ENCODE measurements at regions not wholly inside any gene's neighbourhood (a gene's known extent, or its start where the extent isn't known, plus 50 kb on each side); places are given as distances from the start of the nearest gene placed in this dataset.
"Not testable (repeated sequence)": the region's sequence is repeated elsewhere in the genome, so short reads cannot be mapped to it uniquely, and the experiment has no call there.

DNA sequence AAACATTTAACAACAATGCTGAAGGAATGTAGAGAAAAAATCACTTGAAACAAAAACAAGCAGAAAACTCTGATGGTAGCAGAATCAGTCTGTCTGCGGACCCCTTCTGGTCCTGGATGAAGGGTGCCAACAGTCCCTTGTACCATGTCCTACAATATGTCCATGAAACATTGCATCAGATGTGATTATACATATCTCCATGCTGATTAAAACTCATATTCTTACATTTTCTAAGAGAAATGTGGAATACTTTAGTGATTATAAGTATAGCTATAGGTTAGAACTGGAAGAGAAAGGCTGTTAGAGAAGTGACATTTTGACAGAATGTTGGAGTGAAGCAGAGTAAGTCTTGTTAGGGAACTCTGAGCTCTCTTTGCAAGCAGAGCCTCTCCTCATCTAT lies 286.1 kb downstream of the SH3GL2 start:
- WGBS = 96% methylated on average over 1 of the region's 1 CpG
- Histone ChIP-seq H3K27me3 (ENCODE audit: control insufficient read depth, insufficient read depth) (no peaks in the 10 kb centered on the region), H3K4me1 (ENCODE audit: control insufficient read depth, insufficient read depth, low read length) (no peaks in the 10 kb centered on the region), H3K4me3 (ENCODE audit: low read length) (no peak overlapping the region), H3K9me3 (ENCODE audit: control insufficient read depth, low read length) (no peaks in the 10 kb centered on the region), H3K27ac (ENCODE audit: low read length) (no peak overlapping the region)
- ATAC-seq (no peak), DNase-seq (no peak)
- intact Hi-C loops (cut with DNase I) = no loop called here

GRCh38 chr9:17865881-17866280 lies 287.0 kb downstream of the SH3GL2 start:
- Histone ChIP-seq H3K27ac (ENCODE audit: low read length) (no peak overlapping the region), H3K4me3 (ENCODE audit: low read length) (no peak overlapping the region), H3K27me3 (ENCODE audit: control insufficient read depth, insufficient read depth) (no peaks in the 10 kb centered on the region), H3K9me3 (ENCODE audit: control insufficient read depth, low read length) (no peaks in the 10 kb centered on the region), H3K4me1 (ENCODE audit: control insufficient read depth, insufficient read depth, low read length) (no peaks in the 10 kb centered on the region)
- intact Hi-C loops (cut with DNase I) = no loop called here
- DNase-seq = no peak
- 44% methylated on average over 1 of the region's 1 CpG for WGBS
- no peak for ATAC-seq

GRCh38 chr9:17870722-17871121 lies 291.9 kb downstream of the SH3GL2 start:
- no peak overlapping the region for H3K27ac ChIP-seq (ENCODE audit: low read length)
- ATAC-seq (no peak), DNase-seq (no peak)
- H3K9me3 ChIP-seq (ENCODE audit: control insufficient read depth, low read length) = no peaks in the 10 kb centered on the region
- intact Hi-C loops (cut with DNase I) = no loop called here
- no peaks in the 10 kb centered on the region for H3K27me3 ChIP-seq (ENCODE audit: control insufficient read depth, insufficient read depth)
- H3K4me3 ChIP-seq (ENCODE audit: low read length) = no peak overlapping the region
- H3K4me1 ChIP-seq (ENCODE audit: control insufficient read depth, insufficient read depth, low read length) = no peaks in the 10 kb centered on the region
- WGBS = 68% methylated on average over 2 of the region's 2 CpGs

GRCh38 chr9:17871213-17871890 lies 292.5 kb downstream of the SH3GL2 start:
- Histone ChIP-seq H3K27ac (ENCODE audit: low read length) (no peak overlapping the region), H3K4me1 (ENCODE audit: control insufficient read depth, insufficient read depth, low read length) (no peaks in the 10 kb centered on the region), H3K27me3 (ENCODE audit: control insufficient read depth, insufficient read depth) (no peaks in the 10 kb centered on the region), H3K4me3 (ENCODE audit: low read length) (no peak overlapping the region), H3K9me3 (ENCODE audit: control insufficient read depth, low read length) (no peaks in the 10 kb centered on the region)
- DNase-seq (no peak), ATAC-seq (no peak)
- 75% methylated on average over 2 of the region's 2 CpGs for WGBS
- intact Hi-C loops (cut with DNase I) = no loop called here

GRCh38 chr9:17875886-17876285 lies 297.0 kb downstream of the SH3GL2 start:
- intact Hi-C loops (cut with DNase I) = no loop called here
- Histone ChIP-seq H3K27ac (ENCODE audit: low read length) (no peak overlapping the region), H3K9me3 (ENCODE audit: control insufficient read depth, low read length) (no peaks in the 10 kb centered on the region), H3K27me3 (ENCODE audit: control insufficient read depth, insufficient read depth) (no peaks in the 10 kb centered on the region), H3K4me1 (ENCODE audit: control insufficient read depth, insufficient read depth, low read length) (no peaks in the 10 kb centered on the region), H3K4me3 (ENCODE audit: low read length) (no peak overlapping the region)
- DNase-seq (no peak), ATAC-seq (no peak)
- WGBS = 55% methylated on average over 1 of the region's 1 CpG

DNA sequence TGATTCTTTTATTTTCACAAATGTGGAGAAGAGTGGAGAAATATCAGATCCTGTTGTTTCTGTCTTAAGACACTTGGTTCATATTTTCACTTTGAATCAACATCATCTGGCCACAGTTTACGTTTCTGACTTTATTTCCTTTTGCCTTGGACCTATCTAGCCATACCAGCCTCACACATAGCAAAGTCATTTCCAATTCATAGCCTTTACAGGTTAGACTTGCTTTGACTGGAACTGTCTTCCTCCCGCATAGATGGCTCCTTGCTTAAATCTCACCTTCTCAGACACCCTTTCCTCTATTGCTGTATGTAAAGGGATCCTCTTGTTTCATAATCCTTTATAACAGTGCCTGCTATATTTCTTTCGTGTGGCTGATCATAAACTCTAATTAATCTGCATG lies 297.8 kb downstream of the SH3GL2 start:
- Histone ChIP-seq H3K27me3 (ENCODE audit: control insufficient read depth, insufficient read depth) (no peaks in the 10 kb centered on the region), H3K27ac (ENCODE audit: low read length) (no peak overlapping the region), H3K4me3 (ENCODE audit: low read length) (no peak overlapping the region), H3K4me1 (ENCODE audit: control insufficient read depth, insufficient read depth, low read length) (no peaks in the 10 kb centered on the region), H3K9me3 (ENCODE audit: control insufficient read depth, low read length) (no peaks in the 10 kb centered on the region)
- intact Hi-C loops (cut with DNase I) = no loop called here
- WGBS = 82% methylated on average over 3 of the region's 3 CpGs
- DNase-seq (no peak), ATAC-seq (no peak)

DNA sequence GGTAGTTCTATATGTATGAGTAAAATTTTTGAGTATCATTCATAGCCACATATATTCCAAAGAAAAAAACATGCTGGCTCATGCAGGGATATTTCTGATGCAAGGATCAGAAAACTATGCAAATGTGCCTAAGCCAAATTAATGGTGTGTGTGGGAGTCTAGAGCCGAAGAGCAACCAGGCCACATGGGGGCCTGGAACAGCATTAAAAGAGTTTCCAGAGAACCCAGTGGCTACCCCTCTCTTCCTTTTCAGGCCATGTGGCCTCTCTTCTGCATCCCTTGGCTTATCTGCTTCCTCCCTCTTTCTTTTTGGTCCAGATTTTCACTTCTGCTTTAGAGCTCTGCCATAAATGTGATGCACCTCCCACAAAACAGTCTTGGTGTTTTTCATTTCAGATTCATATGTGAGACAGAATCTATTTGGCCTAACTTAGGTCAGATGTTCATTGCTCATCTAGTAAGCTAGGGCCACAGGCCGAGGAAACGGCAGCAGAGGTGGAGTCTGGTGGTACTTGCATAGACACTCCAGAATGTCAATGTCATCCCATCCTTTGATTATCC lies 300.0 kb downstream of the SH3GL2 start:
- no peaks in the 10 kb centered on the region for H3K4me1 ChIP-seq (ENCODE audit: control insufficient read depth, insufficient read depth, low read length)
- H3K27ac ChIP-seq (ENCODE audit: low read length) = no peak overlapping the region
- H3K4me3 ChIP-seq (ENCODE audit: low read length) = no peak overlapping the region
- H3K9me3 ChIP-seq (ENCODE audit: control insufficient read depth, low read length) = no peaks in the 10 kb centered on the region
- no peak for ATAC-seq
- 84% methylated on average over 3 of the region's 3 CpGs for WGBS
- DNase-seq = no peak
- no peaks in the 10 kb centered on the region for H3K27me3 ChIP-seq (ENCODE audit: control insufficient read depth, insufficient read depth)
- intact Hi-C loops (cut with DNase I) = no loop called here

GRCh38 chr9:17881371-17881770 lies 302.5 kb downstream of the SH3GL2 start:
- DNase-seq (no peak), ATAC-seq (no peak)
- intact Hi-C loops (cut with DNase I) = no loop called here
- Histone ChIP-seq H3K9me3 (ENCODE audit: control insufficient read depth, low read length) (no peaks in the 10 kb centered on the region), H3K4me3 (ENCODE audit: low read length) (no peak overlapping the region), H3K27me3 (ENCODE audit: control insufficient read depth, insufficient read depth) (no peaks in the 10 kb centered on the region), H3K4me1 (ENCODE audit: control insufficient read depth, insufficient read depth, low read length) (no peaks in the 10 kb centered on the region), H3K27ac (ENCODE audit: low read length) (no peak overlapping the region)
- 70% methylated on average over 9 of the region's 9 CpGs for WGBS

- H3K27me3 ChIP-seq (ENCODE audit: control insufficient read depth, insufficient read depth) = no peaks in the 10 kb centered on the region
- H3K4me3 ChIP-seq (ENCODE audit: low read length) = no peak overlapping the region
- H3K27ac ChIP-seq (ENCODE audit: low read length) = no peak overlapping the region
- no peak for DNase-seq
- no peaks in the 10 kb centered on the region for H3K4me1 ChIP-seq (ENCODE audit: control insufficient read depth, insufficient read depth, low read length)
- H3K9me3 ChIP-seq (ENCODE audit: control insufficient read depth, low read length) = no peaks in the 10 kb centered on the region
- ATAC-seq = no peak
- intact Hi-C loops (cut with DNase I) = no loop called here
- WGBS = 76% methylated on average over 2 of the region's 2 CpGs
Measured at GRCh38 chr9:17882688-17883594, 304.1 kb downstream of the SH3GL2 start.

- H3K27me3 ChIP-seq (ENCODE audit: control insufficient read depth, insufficient read depth) = no peaks in the 10 kb centered on the region
- no peak overlapping the region for H3K4me3 ChIP-seq (ENCODE audit: low read length)
- 67% methylated on average over 4 of the region's 4 CpGs for WGBS
- intact Hi-C loops (cut with DNase I) = no loop called here
- DNase-seq (no peak), ATAC-seq (no peak)
- no peaks in the 10 kb centered on the region for H3K9me3 ChIP-seq (ENCODE audit: control insufficient read depth, low read length)
- no peak overlapping the region for H3K27ac ChIP-seq (ENCODE audit: low read length)
- H3K4me1 ChIP-seq (ENCODE audit: control insufficient read depth, insufficient read depth, low read length) = no peaks in the 10 kb centered on the region
Measured at GRCh38 chr9:17888066-17888465, 309.2 kb downstream of the SH3GL2 start.

DNA sequence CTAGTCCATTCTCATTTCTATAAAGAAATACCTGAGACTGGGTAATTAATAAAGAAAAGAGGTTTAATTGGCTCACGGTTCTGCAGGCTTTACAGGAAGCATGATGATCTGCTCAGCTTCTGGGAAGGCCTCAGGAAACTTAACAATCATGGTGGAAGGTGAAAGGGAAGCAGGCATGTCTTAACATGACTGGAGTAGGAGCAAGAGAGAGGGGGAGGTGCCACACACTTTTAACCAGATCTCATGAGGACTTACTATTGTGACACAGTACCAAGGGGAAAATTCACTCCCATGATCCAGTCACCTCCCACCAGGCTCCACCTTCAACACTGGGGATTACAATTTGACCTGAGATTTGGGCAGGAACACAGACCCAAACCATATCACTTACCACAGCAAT lies 310.1 kb downstream of the SH3GL2 start:
- ATAC-seq; DNase-seq; intact Hi-C loops (cut with DNase I); H3K27me3 ChIP-seq (ENCODE audit: control insufficient read depth, insufficient read depth); H3K9me3 ChIP-seq (ENCODE audit: control insufficient read depth, low read length); H3K4me1 ChIP-seq (ENCODE audit: control insufficient read depth, insufficient read depth, low read length); H3K27ac ChIP-seq (ENCODE audit: low read length); H3K4me3 ChIP-seq (ENCODE audit: low read length): not testable (repeated sequence)
- 77% methylated on average over 1 of the region's 1 CpG for WGBS

Data from right cardiac atrium (tissue), 5 donors.